OCI-LY1 (cell line): ENCODE measurements at regions not wholly inside any gene's neighbourhood (a gene's known extent, or its start where the extent isn't known, plus 50 kb on each side); places are given as distances from the start of the nearest gene placed in this dataset.

Source experiments
- H2AFZ ChIP-seq: fragments of 200-600 bp; sonication (generic), shearing (Covaris generic); 2 replicates; pipeline ENCODE4 v1.6.0; 2014; ENCODE audit warnings: antibody characterized with exemption, mild to moderate bottlenecking, low read length
- H3F3A ChIP-seq: fragments of 200-600 bp; sonication (generic), shearing (Covaris generic); 2 replicates; pipeline ENCODE4 v1.6.0; 2014; ENCODE audit warnings: mild to moderate bottlenecking, antibody characterized with exemption, low read length, moderate library complexity; ENCODE audit not compliant: insufficient read depth
- H3K27ac ChIP-seq: fragments of 200-600 bp; sonication (generic); 2 replicates; pipeline ENCODE4 v1.5.1; 2014; ENCODE audit warnings: low read length, mixed run types, mild to moderate bottlenecking, low read depth; ENCODE audit not compliant: poor library complexity, severe bottlenecking
- H3K27me3 ChIP-seq: fragments of 200-600 bp; sonication (generic); 2 replicates; pipeline ENCODE4 v1.6.0; 2014; ENCODE audit warnings: antibody characterized with exemption, mild to moderate bottlenecking, low read length, moderate library complexity; ENCODE audit not compliant: insufficient read depth
- H3K36me3 ChIP-seq: fragments of 200-600 bp; sonication (generic); 2 replicates; pipeline ENCODE4 v1.6.1; 2014; ENCODE audit warnings: mild to moderate bottlenecking, antibody characterized with exemption, low read length, moderate library complexity, mixed read lengths; ENCODE audit not compliant: insufficient read depth
- H3K4me1 ChIP-seq: fragments of 200-600 bp; sonication (generic); 2 replicates; pipeline ENCODE4 v1.5.1; 2014; ENCODE audit warnings: mild to moderate bottlenecking, low read length, moderate library complexity; ENCODE audit not compliant: insufficient read depth, severe bottlenecking
- H3K4me2 ChIP-seq: fragments of 200-600 bp; sonication (generic), shearing (Covaris generic); 2 replicates; pipeline ENCODE4 v1.6.1; 2014; ENCODE audit warnings: low read length
- H3K4me3 ChIP-seq: fragments of 200-600 bp; sonication (generic); 2 replicates; pipeline ENCODE4 v1.5.1; 2014; ENCODE audit warnings: low read length, low read depth, mild to moderate bottlenecking, mixed read lengths; ENCODE audit not compliant: poor library complexity, severe bottlenecking
- H3K79me2 ChIP-seq: fragments of 200-600 bp; shearing (Covaris generic); 2 replicates; pipeline ENCODE4 v1.6.1; 2016; ENCODE audit warnings: mixed run types, low read length, mixed read lengths; ENCODE audit not compliant: insufficient read depth
- H3K9ac ChIP-seq: fragments of 200-600 bp; sonication (generic), shearing (Covaris generic); 2 replicates; pipeline ENCODE4 v1.6.1; 2014; ENCODE audit warnings: mild to moderate bottlenecking, low read length, mixed read lengths
- H3K9me2 ChIP-seq: fragments of 200-600 bp; sonication (generic), shearing (Covaris generic); 2 replicates; pipeline ENCODE4 v1.6.1; 2014; ENCODE audit warnings: low read depth, mild to moderate bottlenecking, low read length, mixed read lengths
- H3K9me3 ChIP-seq: fragments of 200-600 bp; shearing (Covaris generic); 2 replicates; pipeline ENCODE4 v1.6.1; 2014; ENCODE audit warnings: low read length, mixed read lengths
- H4K20me1 ChIP-seq: fragments of 200-600 bp; sonication (generic), shearing (Covaris generic); 2 replicates; pipeline ENCODE4 v1.6.0; 2016; ENCODE audit warnings: mild to moderate bottlenecking, low read length; ENCODE audit not compliant: insufficient read depth
- CTCF ChIP-seq: fragments of 200-600 bp; sonication (generic), shearing (Covaris generic); IDR thresholded peaks from 2 replicates; pipeline ENCODE4 v1.5.1; 2017; ENCODE audit warnings: mild to moderate bottlenecking, antibody characterized with exemption, low read length, moderate library complexity, mixed read lengths
- EZH2 ChIP-seq: fragments of 200-600 bp; sonication (generic), shearing (Covaris generic); IDR thresholded peaks from 2 replicates; pipeline ENCODE4 v1.8.0; 2017; ENCODE audit warnings: borderline replicate concordance, mixed run types, mild to moderate bottlenecking, antibody characterized with exemption, low read length, moderate library complexity, mixed read lengths

GRCh38 chr1:99122039-99122438 lies 117.4 kb upstream of the PLPPR5 start:
- no peaks in the 10 kb centered on the region for H3K4me1 ChIP-seq
- H3F3A ChIP-seq = no peaks in the 10 kb centered on the region
- H3K79me2 ChIP-seq = no peaks in the 10 kb centered on the region
- H3K9ac ChIP-seq = no peak overlapping the region
- TF ChIP-seq CTCF (no peak), EZH2 (no peak)
- no peaks in the 10 kb centered on the region for H3K9me2 ChIP-seq
- no peak overlapping the region for H3K4me2 ChIP-seq
- H4K20me1 ChIP-seq = no peaks in the 10 kb centered on the region
- H3K27me3 ChIP-seq = no peaks in the 10 kb centered on the region
- H3K36me3 ChIP-seq = no peaks in the 10 kb centered on the region
- no peak overlapping the region for H3K4me3 ChIP-seq
- H3K9me3 ChIP-seq = no peaks in the 10 kb centered on the region
- H2AFZ ChIP-seq = no peak overlapping the region
- H3K27ac ChIP-seq = no peak overlapping the region

GRCh38 chr1:99123936-99124335 lies 119.3 kb upstream of the PLPPR5 start:
- TF ChIP-seq EZH2 (no peak), CTCF (no peak)

GRCh38 chr1:99131546-99131945 lies 126.9 kb upstream of the PLPPR5 start:
- no peak for TF ChIP-seq CTCF
- TF ChIP-seq EZH2 = no peak
- Histone ChIP-seq H3K27ac (no peak overlapping the region), H3K9me3 (no peaks in the 10 kb centered on the region), H3K9me2 (no peaks in the 10 kb centered on the region), H3K4me1 (no peaks in the 10 kb centered on the region), H3K4me3 (no peak overlapping the region), H3K79me2 (no peaks in the 10 kb centered on the region), H3K36me3 (no peaks in the 10 kb centered on the region), H2AFZ (no peak overlapping the region), H3K4me2 (no peak overlapping the region), H3K27me3 (no peaks in the 10 kb centered on the region), H3F3A (no peaks in the 10 kb centered on the region), H3K9ac (no peak overlapping the region), H4K20me1 (no peaks in the 10 kb centered on the region)

More at GRCh38 chr1:99123936-99124335, 119.3 kb upstream of the PLPPR5 start:
- Histone ChIP-seq H3K9me2 (no peaks in the 10 kb centered on the region), H3K27ac (no peak overlapping the region), H3K9ac (no peak overlapping the region), H3K27me3 (no peaks in the 10 kb centered on the region), H3K36me3 (no peaks in the 10 kb centered on the region), H3K4me2 (no peak overlapping the region), H4K20me1 (no peaks in the 10 kb centered on the region), H3K4me1 (no peaks in the 10 kb centered on the region), H3K79me2 (no peaks in the 10 kb centered on the region), H2AFZ (no peak overlapping the region), H3K4me3 (no peak overlapping the region), H3K9me3 (no peaks in the 10 kb centered on the region), H3F3A (no peaks in the 10 kb centered on the region)
